K562 (cell line): ENCODE measurements at regions not wholly inside any gene's neighbourhood (a gene's known extent, or its start where the extent isn't known, plus 50 kb on each side); places are given as distances from the start of the nearest gene placed in this dataset.

ENCODE experiments used
- BDP1 ChIP-seq: IDR thresholded peaks from 3 replicates; pipeline ENCODE4 v1.6.1; 2011; ENCODE audit not compliant: insufficient read length, insufficient read depth
- BRCA1 ChIP-seq, 2 experiments: fragments of 450-650 bp in 1 of 2; sonication (generic) in 1 of 2; formaldehyde crosslinking in 1 of 2; IDR thresholded peaks; 2 replicates each; pipeline versions ENCODE4 v1.5.0 to v1.6.1; 2017 to 2020; ENCODE audit warnings: mild to moderate bottlenecking in 1 of 2, missing genetic modification reagents in 1 of 2
- ESRRA ChIP-seq: fragments of 450-650 bp; IDR thresholded peaks from 2 replicates; pipeline ENCODE4 v1.6.1; 2014; ENCODE audit warnings: low read depth, mild to moderate bottlenecking, moderate library complexity, borderline replicate concordance
- EZH2 ChIP-seq: IDR thresholded peaks from 2 replicates; pipeline ENCODE4 v1.6.1; 2012; ENCODE audit warnings: low read depth, mild to moderate bottlenecking, inconsistent platforms, low read length, borderline replicate concordance
- JUN ChIP-seq, 2 experiments: sonication (generic) in 1 of 2; formaldehyde crosslinking in 1 of 2; IDR thresholded peaks; 2 replicates each; pipeline versions ENCODE4 v1.6.1 to v1.8.0; 2012 to 2022; ENCODE audit warnings: borderline replicate concordance in 2 of 2, mild to moderate bottlenecking in 2 of 2, improper control_type of control experiment in 1 of 2, low read depth in 1 of 2, low read length in 1 of 2, missing genetic modification reagents in 1 of 2
- POLR2A ChIP-seq: fragments of 450-650 bp; conservative IDR thresholded peaks from 2 replicates; pipeline ENCODE4 v1.6.1; 2016
- RAD21 ChIP-seq, 2 experiments: fragments of 250-450 bp in 1 of 2; fragments of 450-650 bp in 1 of 2; sonication (Bioruptor Pico) in 1 of 2; formaldehyde crosslinking in 1 of 2; IDR thresholded peaks in 1 of 2; conservative IDR thresholded peaks in 1 of 2; 2 replicates each; pipeline versions ENCODE4 v1.4.0 to v1.8.0; 2020 to 2022; ENCODE audit warnings: mild to moderate bottlenecking in 2 of 2, moderate library complexity in 1 of 2
- SAFB2 ChIP-seq: fragments of 200-400 bp; formaldehyde crosslinking; IDR thresholded peaks from 2 replicates; pipeline ENCODE4 v1.6.1; 2018; ENCODE audit warnings: borderline replicate concordance, low read length, low read depth, moderate library complexity; ENCODE audit not compliant: severe bottlenecking

DNA sequence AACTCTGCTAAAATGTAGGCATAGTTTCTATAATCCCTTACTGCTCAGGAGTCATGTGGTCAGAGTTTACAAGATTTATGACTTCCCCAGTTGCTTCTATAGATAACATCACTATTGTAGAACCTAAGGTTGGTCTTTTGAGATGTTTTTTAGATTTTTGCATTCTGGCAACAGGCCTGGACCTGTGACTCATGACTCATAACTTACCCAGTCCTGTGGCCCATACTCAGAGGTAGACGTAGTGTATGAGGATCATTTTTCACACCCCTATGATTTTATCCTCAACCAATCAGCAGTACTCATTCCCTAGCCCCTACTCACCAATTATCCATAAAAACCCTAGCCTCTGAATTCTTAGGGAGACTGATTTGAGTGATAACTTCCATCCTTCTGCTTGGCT lies 384.4 kb upstream of the DDI1 start:
- no peak for TF ChIP-seq POLR2A
- no peak for TF ChIP-seq BDP1
- TF ChIP-seq RAD21 (CRISPR knock-in tag; conservative IDR thresholded peaks at IDR 0.05 in 1 of 2, IDR thresholded peaks at IDR 0.05 in 1 of 2), result no peak
- no peak for TF ChIP-seq BRCA1 (IDR thresholded peaks at IDR 0.05)
- no peak for TF ChIP-seq BRCA1 (CRISPR knock-in tag; IDR thresholded peaks at IDR 0.05)
- no peak for TF ChIP-seq JUN (IDR thresholded peaks at IDR 0.05; ENCODE audit: borderline replicate concordance, low read depth, low read length)
- TF ChIP-seq JUN (CRISPR knock-in tag; IDR thresholded peaks at IDR 0.05; ENCODE audit: borderline replicate concordance), result no peak
- TF ChIP-seq EZH2, result no peak
- TF ChIP-seq ESRRA, result no peak
- TF ChIP-seq SAFB2, result no peak
